GM19397 (cell line): ENCODE measurements at regions not wholly inside any gene's neighbourhood (a gene's known extent, or its start where the extent isn't known, plus 50 kb on each side); places are given as distances from the start of the nearest gene placed in this dataset.
"Not testable (repeated sequence)": the region's sequence is repeated elsewhere in the genome, so short reads cannot be mapped to it uniquely, and the experiment has no call there.

Experiments
- ATAC-seq: cut with Tn5 transposase; IDR thresholded peaks from one replicate; pipeline ENCODE4 v1.9.1; 2021; ENCODE audit warnings: mild to moderate bottlenecking, moderate library complexity; ENCODE audit not compliant: unreplicated experiment

DNA sequence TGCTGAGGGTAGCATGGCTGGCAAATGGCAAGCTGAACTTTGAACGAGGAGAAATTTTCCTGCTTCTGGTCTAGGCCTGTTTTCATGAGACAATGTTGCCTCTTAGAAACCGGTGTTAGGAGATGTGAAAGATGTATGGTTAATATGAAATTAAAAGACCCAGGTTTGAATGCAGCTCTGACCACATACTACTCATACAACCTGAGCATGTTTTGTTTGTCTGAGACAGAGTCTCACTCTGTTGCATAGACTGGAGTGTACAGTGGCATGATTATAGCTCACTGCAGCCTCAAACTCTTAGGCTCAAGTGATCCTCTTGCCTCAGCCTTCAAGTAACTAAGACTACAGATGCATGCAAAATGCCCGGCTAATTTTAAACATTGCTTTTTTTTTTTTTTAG is 193.4 kb upstream of the FZD8 start:
- ATAC-seq = no peak

GRCh38 chr10:35834877-35835494 is 192.9 kb upstream of the FZD8 start:
- ATAC-seq = no peak

DNA sequence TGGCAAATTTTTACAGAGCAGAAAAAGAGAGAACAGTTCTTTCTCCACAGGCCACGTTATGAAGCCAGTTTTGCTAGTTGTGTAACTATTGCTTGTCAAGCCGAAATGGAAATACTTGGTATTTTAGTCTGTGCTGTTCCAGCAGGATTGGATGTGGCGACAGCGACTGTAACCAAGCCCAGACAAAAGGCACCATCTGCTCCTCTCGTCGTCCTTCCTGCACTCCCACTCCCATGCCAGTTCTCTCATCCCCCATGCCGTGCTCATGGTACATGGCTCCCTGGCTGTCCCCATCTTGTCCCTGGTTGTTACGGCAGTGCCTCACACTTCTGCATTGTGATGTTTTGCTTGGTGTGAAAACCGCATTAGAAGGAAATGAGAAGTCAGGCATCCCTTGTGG is 185.7 kb upstream of the FZD8 start:
- ATAC-seq = no peak

- no peak for ATAC-seq
Observed at GRCh38 chr10:35824704-35825103, 182.6 kb upstream of the FZD8 start.

GRCh38 chr10:35822316-35822715 is 180.2 kb upstream of the FZD8 start:
- ATAC-seq = no peak

GRCh38 chr10:35821339-35821911 is 179.3 kb upstream of the FZD8 start:
- peak; percentile 72 for ATAC-seq

GRCh38 chr10:35819736-35820135 is 177.6 kb upstream of the FZD8 start:
- ATAC-seq = no peak

DNA sequence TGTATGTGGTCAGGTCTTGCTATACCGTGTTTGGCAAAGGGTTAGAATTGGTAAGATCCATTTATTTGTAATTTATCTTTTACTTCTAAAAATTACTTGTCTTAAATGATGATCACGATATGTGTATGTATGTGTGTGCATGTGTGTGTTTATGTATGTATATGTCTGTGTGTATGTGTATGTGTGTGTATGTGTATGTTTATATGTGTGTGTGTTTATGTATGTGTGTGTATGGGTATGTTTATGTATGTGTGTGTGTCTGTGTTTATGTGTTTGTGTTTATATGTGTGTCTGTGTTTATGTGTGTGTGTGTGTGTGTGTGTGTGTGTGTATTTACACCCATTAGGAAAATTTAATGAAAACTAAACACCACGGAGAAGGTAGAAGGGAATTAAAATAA is 176.9 kb upstream of the FZD8 start:
- no peak for ATAC-seq

DNA sequence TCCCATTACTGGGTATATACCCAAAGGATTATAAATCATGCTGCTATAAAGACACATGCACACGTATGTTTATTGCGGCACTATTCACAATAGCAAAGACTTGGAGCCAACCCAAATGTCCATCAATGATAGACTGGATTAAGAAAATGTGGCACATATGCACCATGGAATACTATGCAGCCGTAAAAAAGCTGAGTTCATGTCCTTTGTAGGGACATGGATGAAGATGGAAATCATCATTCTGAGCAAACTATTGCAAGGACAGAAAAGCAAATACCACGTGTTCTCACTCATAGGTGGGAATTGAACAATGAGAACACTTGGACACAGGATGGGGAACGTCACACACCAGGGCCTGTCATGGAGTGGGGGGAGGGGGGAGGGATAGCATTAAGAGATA is 175.0 kb upstream of the FZD8 start:
- ATAC-seq = not testable (repeated sequence)

- ATAC-seq = no peak
Observed at GRCh38 chr10:35813219-35813618, 171.1 kb upstream of the FZD8 start.

DNA sequence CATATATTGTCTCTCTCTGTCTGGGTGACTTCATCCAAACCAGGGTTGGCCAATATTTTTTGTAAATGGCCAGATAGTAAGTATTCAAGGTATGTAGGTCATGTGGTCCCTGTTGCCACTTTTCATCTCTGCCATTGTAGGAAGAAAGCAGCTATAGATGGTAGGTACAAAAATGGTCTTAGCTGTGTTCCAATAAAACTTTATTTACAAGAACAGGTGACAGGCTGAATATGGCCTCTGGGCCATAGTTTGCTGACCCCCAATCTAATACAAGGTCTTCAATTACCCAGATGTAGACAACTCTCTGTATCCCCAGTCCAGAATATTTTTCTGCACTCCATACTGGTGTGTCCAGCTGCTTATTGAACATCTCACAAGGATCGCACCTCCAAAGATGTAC is 166.2 kb upstream of the FZD8 start:
- ATAC-seq = no peak

GRCh38 chr10:35803046-35803445 is 160.9 kb upstream of the FZD8 start:
- ATAC-seq = no peak

DNA sequence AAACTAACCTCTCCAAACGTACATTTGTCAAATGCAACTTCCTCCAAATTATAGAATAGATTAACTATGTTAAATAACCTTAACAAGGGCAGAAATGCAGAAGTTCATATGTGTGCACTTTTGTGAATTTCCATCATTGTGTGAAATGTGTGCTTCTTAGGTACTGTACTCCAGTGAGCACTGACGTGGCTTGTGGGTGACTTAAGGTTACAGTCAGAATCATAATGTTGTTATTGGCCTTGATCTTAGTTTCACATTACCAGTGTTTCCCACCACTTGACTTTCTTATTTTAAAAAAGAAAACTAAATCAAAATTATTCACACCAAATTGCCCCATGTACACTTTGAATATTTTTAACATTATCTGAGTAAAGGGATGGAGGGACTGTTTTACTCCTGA is 155.1 kb upstream of the FZD8 start:
- ATAC-seq = no peak

DNA sequence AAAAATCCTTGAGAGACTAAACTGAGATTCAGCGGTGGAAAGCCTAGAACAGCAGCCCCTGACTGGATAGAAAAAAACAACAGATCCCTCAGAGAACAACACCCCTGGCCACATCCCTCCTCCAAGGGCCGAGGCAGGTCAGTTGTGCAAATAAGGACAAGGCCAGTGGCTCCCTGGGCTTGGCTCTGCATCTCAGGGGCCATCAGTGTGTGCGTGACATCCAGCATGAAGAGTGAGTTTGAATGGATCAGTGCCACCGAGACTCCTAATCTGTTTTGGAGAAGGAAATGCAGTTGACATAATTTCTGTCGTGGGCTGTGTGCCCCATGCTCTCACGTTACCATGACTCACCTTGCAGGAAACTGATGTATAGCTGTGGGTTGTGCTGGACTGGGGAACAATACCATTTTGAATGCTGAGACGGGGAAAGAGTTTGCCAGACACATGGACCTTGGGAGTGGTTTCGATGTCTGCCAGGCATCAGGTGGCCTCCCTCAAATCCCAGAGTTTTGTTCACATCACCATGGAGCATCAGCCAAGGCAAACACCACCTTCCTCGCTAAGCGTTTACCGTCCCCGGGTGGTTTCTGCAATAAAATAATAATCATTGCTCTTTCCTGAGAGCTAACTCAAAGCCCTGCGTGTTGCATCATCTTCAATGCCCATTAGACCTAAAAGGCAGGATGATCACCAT is 153.2 kb upstream of the FZD8 start:
- ATAC-seq = no peak

- ATAC-seq = no peak
Observed at GRCh38 chr10:35794703-35795102, 152.6 kb upstream of the FZD8 start.

DNA sequence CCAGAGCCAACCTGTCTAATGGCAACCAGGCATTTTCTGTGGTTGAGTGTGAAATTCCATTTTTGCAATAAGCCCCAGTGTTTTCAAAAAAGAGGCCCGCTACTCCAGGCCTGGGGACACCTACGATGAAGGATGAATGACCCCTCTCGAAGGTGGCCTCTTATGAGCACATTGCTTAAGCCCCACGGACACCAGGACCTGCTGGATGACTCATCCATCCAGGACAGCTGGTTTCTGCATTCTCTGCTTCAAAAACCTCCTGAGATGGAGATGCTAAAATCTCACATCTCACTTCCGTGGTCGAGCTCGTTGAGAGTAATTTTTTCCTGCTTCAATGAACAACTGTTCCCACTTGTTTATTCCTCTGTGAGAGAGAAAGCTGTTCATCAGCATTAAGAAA is 150.2 kb upstream of the FZD8 start:
- ATAC-seq = no peak

DNA sequence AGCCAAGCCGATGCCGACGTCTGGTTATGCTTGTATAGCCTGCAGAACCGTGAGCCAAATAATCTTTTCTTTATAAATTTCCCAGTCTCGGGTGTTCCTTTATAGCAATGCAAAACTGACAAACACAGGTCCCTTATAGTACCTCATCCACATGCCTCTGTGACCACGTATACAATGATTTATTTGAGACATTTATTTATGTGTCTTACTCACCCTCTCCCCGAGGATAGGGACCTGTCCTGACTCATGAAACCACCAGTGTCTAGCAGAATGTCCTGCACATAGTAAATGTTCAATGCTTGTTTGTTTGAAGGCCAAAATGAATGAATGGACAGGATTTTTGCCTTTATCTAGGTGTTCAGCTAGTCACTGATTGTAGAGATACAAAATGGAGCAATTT is 147.9 kb upstream of the FZD8 start:
- ATAC-seq = no peak

- ATAC-seq = no peak
Observed at GRCh38 chr10:35784751-35785150, 142.7 kb upstream of the FZD8 start.

- ATAC-seq = no peak
Observed at GRCh38 chr10:35783305-35783838, 141.3 kb upstream of the FZD8 start.

DNA sequence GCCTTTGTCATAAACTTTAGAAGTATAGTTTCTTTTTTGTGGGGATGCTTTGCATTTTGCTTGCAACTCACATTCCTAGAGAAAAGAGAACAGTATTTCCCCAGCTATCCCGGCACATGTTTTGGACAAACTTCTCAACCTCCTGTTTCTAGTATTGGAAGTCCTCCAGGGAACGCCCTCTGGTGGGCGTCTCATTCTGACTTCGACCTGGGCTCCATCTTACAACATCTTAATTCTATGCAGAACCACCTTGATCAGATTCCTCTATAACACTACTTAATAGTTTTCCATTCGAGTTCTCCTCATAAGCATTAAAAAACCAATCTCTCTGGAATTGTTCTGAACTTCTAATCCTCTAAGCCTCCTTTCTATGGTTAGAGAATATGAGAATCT is 139.5 kb upstream of the FZD8 start:
- no peak for ATAC-seq

DNA sequence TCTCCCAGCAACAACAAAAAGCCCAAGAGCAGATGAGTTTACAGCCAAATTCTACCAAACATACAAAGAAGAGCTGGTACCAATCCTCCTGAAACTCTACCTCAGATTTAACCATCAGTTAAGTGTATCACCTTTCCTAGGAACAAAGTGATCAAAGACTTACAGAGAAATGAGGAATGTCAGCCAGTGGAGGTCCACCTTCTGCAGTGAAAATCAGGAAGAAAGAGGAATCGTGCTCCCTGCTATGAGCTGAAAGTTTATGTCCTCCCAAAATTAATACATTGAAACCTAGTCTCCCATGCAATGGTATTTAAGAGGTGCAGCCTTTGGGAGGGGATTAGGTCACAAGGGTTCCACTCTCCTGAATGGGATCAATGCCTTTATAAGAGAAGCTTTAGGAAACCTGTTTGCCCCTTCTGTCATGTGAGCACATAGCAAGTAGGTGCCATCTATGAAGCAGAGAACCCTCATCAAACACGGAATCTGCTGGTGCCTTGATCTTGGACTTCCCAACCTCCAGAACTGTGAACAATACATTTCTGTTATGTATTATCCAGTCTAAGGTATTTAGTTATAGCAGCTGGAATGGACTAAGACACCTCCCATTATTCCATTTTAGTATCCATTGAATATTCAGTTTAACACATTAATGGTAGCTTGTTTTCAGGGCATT is 139.0 kb upstream of the FZD8 start:
- ATAC-seq = no peak

DNA sequence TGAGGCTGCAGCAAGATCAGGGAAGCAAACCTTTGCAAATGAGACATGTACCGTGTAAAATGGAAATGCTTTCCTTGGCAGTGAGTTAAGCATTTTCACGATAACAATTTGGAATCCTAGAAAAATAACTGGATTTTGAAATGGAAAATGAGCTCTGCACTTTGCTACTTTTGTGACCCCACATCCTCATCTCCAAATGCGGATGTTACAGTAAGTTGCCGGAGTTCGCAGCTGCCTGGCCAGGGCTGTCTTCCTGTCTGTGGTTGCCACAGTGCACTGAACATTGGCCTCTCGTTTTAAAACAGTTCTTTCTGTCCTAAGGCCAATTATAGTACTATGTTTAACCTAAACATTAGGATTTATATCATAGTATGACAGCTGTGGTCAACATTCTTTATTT is 136.2 kb upstream of the FZD8 start:
- ATAC-seq = no peak
